ENCODE measurements at regions not wholly inside any gene's neighbourhood (a gene's known extent, or its start where the extent isn't known, plus 50 kb on each side); places are given as distances from the start of the nearest gene placed in this dataset.

DNA sequence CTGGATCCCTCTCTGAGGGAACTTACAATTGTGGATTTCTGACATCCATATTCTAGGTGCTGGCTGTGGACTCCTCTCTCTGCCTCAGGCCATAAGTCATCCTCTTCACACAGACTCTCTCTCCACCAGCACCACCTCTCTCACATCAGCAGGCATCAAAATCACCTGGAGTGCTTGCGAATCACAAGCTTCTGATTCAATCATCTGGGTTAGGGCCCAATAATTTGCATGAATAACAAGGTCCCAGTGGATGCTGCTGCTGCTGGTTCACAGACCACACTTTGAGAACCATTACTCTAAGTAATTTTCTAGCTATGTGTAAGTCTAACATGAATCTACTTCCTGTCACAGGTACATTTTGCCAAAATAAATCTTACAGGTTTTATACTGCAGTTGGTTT lies 214.9 kb downstream of the DSEL start:
- no peak for TF ChIP-seq CTCF (IDR thresholded peaks at IDR 0.05; ENCODE audit: low read length)
- TF ChIP-seq EZH2 (IDR thresholded peaks at IDR 0.05; ENCODE audit: borderline replicate concordance, low read length): no peak
- no peak overlapping the region for H3K4me2 ChIP-seq (ENCODE audit: low read length)
- H3K79me2 ChIP-seq (ENCODE audit: insufficient read depth, low read length): no peaks in the 10 kb centered on the region
- H3K4me1 ChIP-seq (ENCODE audit: insufficient read depth, low read length, severe bottlenecking): no peaks in the 10 kb centered on the region
- no peak overlapping the region for H3K27ac ChIP-seq (ENCODE audit: low read depth, low read length, poor library complexity, severe bottlenecking)
- no peak overlapping the region for H3K4me3 ChIP-seq (ENCODE audit: low read depth, low read length, poor library complexity, severe bottlenecking)
- H3K9me2 ChIP-seq (ENCODE audit: low read depth, low read length): no peaks in the 10 kb centered on the region
- H2AFZ ChIP-seq (ENCODE audit: low read length): no peak overlapping the region
- no peaks in the 10 kb centered on the region for H3K36me3 ChIP-seq (ENCODE audit: insufficient read depth, low read length)
- H3K9me3 ChIP-seq (ENCODE audit: low read length): 0 out of 2 replicates have a peak, but pooled peaks cover 7% of the 10 kb centered on the region
- H3F3A ChIP-seq (ENCODE audit: insufficient read depth, low read length): no peaks in the 10 kb centered on the region
- H3K27me3 ChIP-seq (ENCODE audit: insufficient read depth, low read length): no peaks in the 10 kb centered on the region
- no peak overlapping the region for H3K9ac ChIP-seq (ENCODE audit: low read length)
- no peaks in the 10 kb centered on the region for H4K20me1 ChIP-seq (ENCODE audit: insufficient read depth, low read length)

GRCh38 chr18:67300498-67300897 lies 216.0 kb downstream of the DSEL start:
- no peaks in the 10 kb centered on the region for H3K36me3 ChIP-seq (ENCODE audit: insufficient read depth, low read length)
- 0 out of 2 replicates have a peak, but pooled peaks cover 7% of the 10 kb centered on the region for H3K9me3 ChIP-seq (ENCODE audit: low read length)
- H3K27me3 ChIP-seq (ENCODE audit: insufficient read depth, low read length): no peaks in the 10 kb centered on the region
- no peaks in the 10 kb centered on the region for H3K79me2 ChIP-seq (ENCODE audit: insufficient read depth, low read length)
- H3K4me1 ChIP-seq (ENCODE audit: insufficient read depth, low read length, severe bottlenecking): no peaks in the 10 kb centered on the region
- no peaks in the 10 kb centered on the region for H3K9me2 ChIP-seq (ENCODE audit: low read depth, low read length)
- no peaks in the 10 kb centered on the region for H3F3A ChIP-seq (ENCODE audit: insufficient read depth, low read length)
- no peak for TF ChIP-seq CTCF (IDR thresholded peaks at IDR 0.05; ENCODE audit: low read length)
- no peak for TF ChIP-seq EZH2 (IDR thresholded peaks at IDR 0.05; ENCODE audit: borderline replicate concordance, low read length)
- no peak overlapping the region for H3K27ac ChIP-seq (ENCODE audit: low read depth, low read length, poor library complexity, severe bottlenecking)
- no peak overlapping the region for H3K4me3 ChIP-seq (ENCODE audit: low read depth, low read length, poor library complexity, severe bottlenecking)
- no peak overlapping the region for H3K4me2 ChIP-seq (ENCODE audit: low read length)
- H3K9ac ChIP-seq (ENCODE audit: low read length): no peak overlapping the region
- no peak overlapping the region for H2AFZ ChIP-seq (ENCODE audit: low read length)
- no peaks in the 10 kb centered on the region for H4K20me1 ChIP-seq (ENCODE audit: insufficient read depth, low read length)

- no peaks in the 10 kb centered on the region for H3K9me3 ChIP-seq (ENCODE audit: low read length)
- H3K4me3 ChIP-seq (ENCODE audit: low read depth, low read length, poor library complexity, severe bottlenecking): no peak overlapping the region
- no peak overlapping the region for H3K27ac ChIP-seq (ENCODE audit: low read depth, low read length, poor library complexity, severe bottlenecking)
- no peaks in the 10 kb centered on the region for H3F3A ChIP-seq (ENCODE audit: insufficient read depth, low read length)
- no peak overlapping the region for H3K9ac ChIP-seq (ENCODE audit: low read length)
- H3K36me3 ChIP-seq (ENCODE audit: insufficient read depth, low read length): no peaks in the 10 kb centered on the region
- H3K4me2 ChIP-seq (ENCODE audit: low read length): no peak overlapping the region
- H3K4me1 ChIP-seq (ENCODE audit: insufficient read depth, low read length, severe bottlenecking): no peaks in the 10 kb centered on the region
- H3K27me3 ChIP-seq (ENCODE audit: insufficient read depth, low read length): no peaks in the 10 kb centered on the region
- TF ChIP-seq CTCF (IDR thresholded peaks at IDR 0.05; ENCODE audit: low read length): no peak
- TF ChIP-seq EZH2 (IDR thresholded peaks at IDR 0.05; ENCODE audit: borderline replicate concordance, low read length): no peak
- no peaks in the 10 kb centered on the region for H3K79me2 ChIP-seq (ENCODE audit: insufficient read depth, low read length)
- H3K9me2 ChIP-seq (ENCODE audit: low read depth, low read length): no peaks in the 10 kb centered on the region
- H4K20me1 ChIP-seq (ENCODE audit: insufficient read depth, low read length): no peaks in the 10 kb centered on the region
- no peak overlapping the region for H2AFZ ChIP-seq (ENCODE audit: low read length)
Observed at GRCh38 chr18:67292814-67293213, 223.7 kb downstream of the DSEL start.
